Upper lobe of left lung (tissue), 6 donors: ENCODE measurements at regions not wholly inside any gene's neighbourhood (a gene's known extent, or its start where the extent isn't known, plus 50 kb on each side); places are given as distances from the start of the nearest gene placed in this dataset.

Experiments used
- ATAC-seq, 2 donors: fragments of 200-7000 bp; cut with Tn5 transposase; one replicate each; pipeline ENCODE4 v1.9.1; 2022; ENCODE audit warnings: mild to moderate bottlenecking in 2 of 2, moderate library complexity in 2 of 2; ENCODE audit not compliant: low FRiP score in 2 of 2
- DNase-seq, 2 donors: peaks; one replicate each; pipeline ENCODE4 v3.0.0-alpha.2; 2019 to 2020
- H3K27ac ChIP-seq, 4 donors: fragments of 200-600 bp; sonication (generic); one replicate each; pipeline ENCODE4 v1.5.1; 2016 to 2019
- H3K27me3 ChIP-seq, 4 donors: fragments of 200-600 bp; sonication (generic); one replicate each; pipeline ENCODE4 v1.5.1; 2017 to 2019
- H3K36me3 ChIP-seq, 4 donors: fragments of 200-600 bp; sonication (generic); one replicate each; pipeline ENCODE4 v1.5.1; 2016 to 2019
- H3K4me1 ChIP-seq, 4 donors: fragments of 200-600 bp; sonication (generic); one replicate each; pipeline ENCODE4 v1.5.1; 2018 to 2019
- H3K4me3 ChIP-seq, 4 donors: fragments of 200-600 bp; sonication (generic); one replicate each; pipeline ENCODE4 v1.5.1; 2017 to 2019; ENCODE audit warnings: mild to moderate bottlenecking in 2 of 4, moderate library complexity in 1 of 4
- H3K9me3 ChIP-seq, 4 donors: fragments of 200-600 bp; sonication (generic); one replicate each; pipeline ENCODE4 v1.5.1; 2018 to 2019
- CTCF ChIP-seq, 6 experiments: fragments of 450-650 bp in 4 of 6; fragments of 200-600 bp in 2 of 6; sonication (generic) in 2 of 6; IDR thresholded peaks; one replicate each; pipeline ENCODE4 v1.5.1; 2016 to 2019; ENCODE audit warnings: antibody characterized with exemption in 6 of 6
- EP300 ChIP-seq, 4 donors: sonication (generic); formaldehyde crosslinking; IDR thresholded peaks; one replicate each; pipeline ENCODE4 v1.5.1; 2017; ENCODE audit warnings: antibody characterized with exemption in 4 of 4, control low read depth in 2 of 4
- POLR2A ChIP-seq, 4 donors: fragments of 450-650 bp; IDR thresholded peaks; one replicate each; pipeline ENCODE4 v1.5.1; 2016 to 2017; ENCODE audit warnings: antibody characterized with exemption in 4 of 4, mild to moderate bottlenecking in 2 of 4
- POLR2AphosphoS5 ChIP-seq, 2 donors: sonication (generic); formaldehyde crosslinking; IDR thresholded peaks; one replicate each; pipeline ENCODE4 v1.5.1; 2017; ENCODE audit warnings: antibody characterized with exemption in 2 of 2
- WGBS, 2 donors: methylation state at CpG; one replicate each; pipeline ENCODE4 v1.1.5; 2017 to 2018; 5-methylcytosine and 5-hydroxymethylcytosine counted together
- donor health status: DM: no; HTN: no; CAD: no; lungs with moderate emphysema.
- donor health status: DM: no; HTN: yes; CAD: no; lungs with severe emphysema.

GRCh38 chr4:96044971-96045370 lies 205.1 kb downstream of the PDHA2 start:
- WGBS, 2 donors: 71 to 88% methylated on average over 4 of the region's 4 CpGs

DNA sequence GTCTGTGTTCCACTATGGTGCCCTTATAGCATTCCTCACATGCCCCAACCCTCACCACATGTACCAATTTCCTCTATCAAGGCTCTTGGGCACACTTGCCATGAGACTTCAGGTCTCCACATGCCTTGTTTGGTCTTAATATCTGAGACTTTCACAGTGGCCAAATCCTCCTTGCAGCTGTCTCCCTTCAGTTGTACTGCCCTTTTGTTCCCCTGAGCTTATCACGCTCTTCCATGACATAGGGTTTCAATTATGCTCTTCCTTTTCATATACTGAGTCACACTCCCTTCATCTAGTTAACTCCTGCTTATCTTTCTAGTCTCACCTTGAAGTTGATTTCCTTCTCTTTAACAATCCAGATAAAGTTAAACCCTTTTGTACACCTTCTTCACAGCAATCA lies 212.9 kb downstream of the PDHA2 start:
- ATAC-seq: no peak
- Histone ChIP-seq H3K27ac (no peak overlapping the region), H3K4me3 (no peak overlapping the region), H3K36me3 (no peaks in the 10 kb centered on the region), H3K4me1 (no peaks in the 10 kb centered on the region), H3K9me3 (no peaks in the 10 kb centered on the region), H3K27me3 (no peaks in the 10 kb centered on the region)
- 73 to 76% methylated on average over 1 of the region's 1 CpG for WGBS, 2 donors
- no peak for TF ChIP-seq POLR2A (IDR thresholded peaks at IDR 0.05)
- TF ChIP-seq EP300 (IDR thresholded peaks at IDR 0.05): no peak
- TF ChIP-seq POLR2AphosphoS5 (IDR thresholded peaks at IDR 0.05): no peak
- TF ChIP-seq CTCF (IDR thresholded peaks at IDR 0.05): no peak
- DNase-seq: no peak

More at GRCh38 chr4:96044971-96045370, 205.1 kb downstream of the PDHA2 start:
- ATAC-seq (no peak), DNase-seq (no peak)
- H3K4me3 ChIP-seq: no peak overlapping the region
- no peak overlapping the region for H3K27ac ChIP-seq
- TF ChIP-seq EP300 (IDR thresholded peaks at IDR 0.05) (no peak), CTCF (IDR thresholded peaks at IDR 0.05) (no peak), POLR2A (IDR thresholded peaks at IDR 0.05) (no peak), POLR2AphosphoS5 (IDR thresholded peaks at IDR 0.05) (no peak)
- no peaks in the 10 kb centered on the region for H3K27me3 ChIP-seq
- no peaks in the 10 kb centered on the region for H3K36me3 ChIP-seq
- no peaks in the 10 kb centered on the region for H3K4me1 ChIP-seq
- no peaks in the 10 kb centered on the region for H3K9me3 ChIP-seq

GRCh38 chr4:96056346-96056934 lies 216.5 kb downstream of the PDHA2 start:
- Histone ChIP-seq H3K27ac (no peak overlapping the region), H3K27me3 (no peaks in the 10 kb centered on the region), H3K36me3 (no peaks in the 10 kb centered on the region), H3K4me3 (no peak overlapping the region), H3K4me1 (no peaks in the 10 kb centered on the region), H3K9me3 (no peaks in the 10 kb centered on the region)
- 88 to 96% methylated on average over 7 to 12 of the region's 12 CpGs for WGBS, 2 donors
- no peak for DNase-seq
- TF ChIP-seq EP300 (IDR thresholded peaks at IDR 0.05) (no peak), POLR2AphosphoS5 (IDR thresholded peaks at IDR 0.05) (no peak), POLR2A (IDR thresholded peaks at IDR 0.05) (no peak), CTCF (IDR thresholded peaks at IDR 0.05) (no peak)
- no peak for ATAC-seq

DNA sequence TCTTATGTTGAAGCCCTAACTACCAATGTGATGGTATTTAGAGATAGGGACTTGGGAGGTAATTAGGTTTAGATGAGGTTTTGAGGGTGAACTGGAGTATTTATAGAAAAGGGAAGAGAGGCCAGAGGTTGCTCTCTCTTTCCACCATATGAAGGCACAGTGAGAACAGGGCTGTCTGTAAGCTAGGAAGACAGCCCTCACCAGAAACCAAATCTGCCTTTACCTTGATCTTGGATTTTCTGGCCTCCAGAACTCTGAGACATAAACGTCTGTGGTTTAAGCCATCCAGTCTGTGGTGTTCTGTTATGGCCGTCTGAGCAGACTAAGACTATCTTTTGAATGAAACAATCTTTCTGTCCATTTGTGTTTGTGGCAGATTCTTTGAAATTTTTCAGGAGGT lies 223.7 kb downstream of the PDHA2 start:
- H3K36me3 ChIP-seq: no peaks in the 10 kb centered on the region
- 23 to 40% methylated on average over 2 of the region's 2 CpGs for WGBS, 2 donors
- no peaks in the 10 kb centered on the region for H3K9me3 ChIP-seq
- TF ChIP-seq CTCF (IDR thresholded peaks at IDR 0.05): no peak
- TF ChIP-seq EP300 (IDR thresholded peaks at IDR 0.05): no peak
- no peak for TF ChIP-seq POLR2AphosphoS5 (IDR thresholded peaks at IDR 0.05)
- TF ChIP-seq POLR2A (IDR thresholded peaks at IDR 0.05): no peak
- DNase-seq (no peak), ATAC-seq (no peak)
- H3K4me3 ChIP-seq: no peak overlapping the region
- H3K4me1 ChIP-seq: no peaks in the 10 kb centered on the region
- no peaks in the 10 kb centered on the region for H3K27me3 ChIP-seq
- H3K27ac ChIP-seq: no peak overlapping the region

DNA sequence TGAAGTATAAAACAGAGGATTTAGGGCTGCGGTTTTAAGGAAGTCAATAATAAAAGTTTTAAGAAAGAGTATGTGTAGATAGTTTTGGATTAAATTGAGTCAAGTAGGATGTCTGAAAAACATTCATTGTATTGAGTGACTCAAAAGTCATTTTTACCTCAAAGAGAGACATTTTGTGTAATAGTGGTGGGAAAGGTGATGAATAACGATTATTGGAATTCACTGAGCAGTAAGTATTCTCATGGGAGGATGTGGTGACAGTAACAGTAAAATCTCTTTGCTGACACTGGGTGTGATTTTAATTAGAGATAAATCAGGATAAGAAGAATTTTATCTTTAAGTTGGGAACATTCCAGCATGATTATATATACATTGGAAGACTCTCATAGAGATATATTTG lies 233.6 kb downstream of the PDHA2 start:
- H3K4me1 ChIP-seq: no peaks in the 10 kb centered on the region
- TF ChIP-seq CTCF (IDR thresholded peaks at IDR 0.05): no peak
- H3K27ac ChIP-seq: no peak overlapping the region
- WGBS, 2 donors: 81 to 88% methylated on average over 2 of the region's 2 CpGs
- DNase-seq (no peak), ATAC-seq (no peak)
- no peaks in the 10 kb centered on the region for H3K36me3 ChIP-seq
- no peaks in the 10 kb centered on the region for H3K27me3 ChIP-seq
- no peak overlapping the region for H3K4me3 ChIP-seq
- no peaks in the 10 kb centered on the region for H3K9me3 ChIP-seq
